PC-9 (cell line): ENCODE measurements at regions not wholly inside any gene's neighbourhood (a gene's known extent, or its start where the extent isn't known, plus 50 kb on each side); places are given as distances from the start of the nearest gene placed in this dataset.
A peak's percentile ranks its signal among the peaks of the same experiment; 100 is the strongest.

ENCODE experiments used
- BruUV-seq: library from RNA; stranded (reverse); fragments of 400-500 nt; replicated peaks from 2 replicates; lab custom pipeline; 2021; lab: Mats Ljungman, UMichigan
- CTCF ChIA-PET: fragments of 300-600 bp; sonication (Branson Sonifier 250); formaldehyde crosslinking; loops from one replicate; lab custom pipeline; 2022; ENCODE audit warnings: antibody characterized with exemption; lab: Charles Lee
- POLR2A ChIA-PET: fragments of 300-600 bp; sonication (Branson Sonifier 250); formaldehyde crosslinking; loops from one replicate; lab custom pipeline; 2022; ENCODE audit warnings: antibody characterized with exemption; ENCODE audit not compliant: unreplicated experiment; lab: Charles Lee
- DNase-seq, 2 experiments: peaks; one replicate each; pipeline versions ENCODE4 v3.0.0 to v3.0.0-alpha.2; 2015 to 2022; ENCODE audit warnings: mixed read lengths in 1 of 2
- H2AFZ ChIP-seq: fragments of 200-600 bp; sonication (generic); 2 replicates; pipeline ENCODE4 v1.8.1; 2017; ENCODE audit warnings: antibody characterized with exemption
- H3F3A ChIP-seq: fragments of 200-600 bp; sonication (generic); 2 replicates; pipeline ENCODE4 v1.8.1; 2017; ENCODE audit warnings: antibody characterized with exemption, mild to moderate bottlenecking, low read depth; ENCODE audit not compliant: insufficient read depth
- H3K27ac ChIP-seq: fragments of 200-600 bp; sonication (generic); 2 replicates; pipeline ENCODE4 v1.6.1; 2016; ENCODE audit warnings: mixed run types
- H3K27me3 ChIP-seq: fragments of 200-600 bp; sonication (generic); 2 replicates; pipeline ENCODE4 v1.6.1; 2016; ENCODE audit warnings: low read depth, mixed run types; ENCODE audit not compliant: insufficient read depth
- H3K36me3 ChIP-seq: fragments of 200-600 bp; sonication (generic); 2 replicates; pipeline ENCODE4 v1.6.1; 2016; ENCODE audit warnings: low read depth, mixed run types
- H3K4me1 ChIP-seq: fragments of 200-600 bp; sonication (generic); replicated peaks from 2 replicates; pipeline ENCODE4 v1.6.1; 2016; ENCODE audit warnings: mixed run types; ENCODE audit not compliant: insufficient read depth
- H3K4me2 ChIP-seq: fragments of 200-600 bp; sonication (generic); 2 replicates; pipeline ENCODE4 v1.6.1; 2017; ENCODE audit warnings: mixed run types
- H3K4me3 ChIP-seq: fragments of 200-600 bp; sonication (generic); 2 replicates; pipeline ENCODE4 v1.6.1; 2016; ENCODE audit warnings: mixed run types
- H3K79me2 ChIP-seq: fragments of 200-600 bp; sonication (generic); 2 replicates; pipeline ENCODE4 v1.6.1; 2017; ENCODE audit warnings: low read depth, mixed run types
- H3K9me2 ChIP-seq: fragments of 200-600 bp; sonication (generic); 2 replicates; pipeline ENCODE4 v1.8.1; 2017; ENCODE audit warnings: mild to moderate bottlenecking; ENCODE audit not compliant: insufficient read depth
- H3K9me3 ChIP-seq: fragments of 200-600 bp; sonication (generic); 2 replicates; pipeline ENCODE4 v1.8.1; 2016; ENCODE audit warnings: low read depth; ENCODE audit not compliant: insufficient read depth
- H4K20me1 ChIP-seq: fragments of 200-600 bp; sonication (generic); 2 replicates; pipeline ENCODE4 v1.8.1; 2017; ENCODE audit not compliant: insufficient read depth
- CTCF ChIP-seq: fragments of 200-600 bp; sonication (generic); conservative IDR thresholded peaks from 2 replicates; pipeline ENCODE4 v1.6.1; 2017; ENCODE audit warnings: mixed run types, antibody characterized with exemption, mild to moderate bottlenecking, moderate library complexity
- EZH2 ChIP-seq: fragments of 200-600 bp; sonication (generic); IDR thresholded peaks from 2 replicates; pipeline ENCODE4 v1.8.0; 2017; ENCODE audit warnings: antibody characterized with exemption, low read depth
- intact Hi-C: fragments of 100-400 bp; cut with micrococcal nuclease; formaldehyde crosslinking; loops from one replicate; pipeline ENCODE4 v1.10.0; 2022; ENCODE audit not compliant: unreplicated experiment

GRCh38 chr4:33160126-33160525 lies 2440.0 kb downstream of the PCDH7 start:
- Histone ChIP-seq H3K9me3 (no peaks in the 10 kb centered on the region; the same call in 1 of the 2 replicates), H3K4me2 (no peak overlapping the region), H4K20me1 (no peaks in the 10 kb centered on the region), H3K4me1 (no peaks in the 10 kb centered on the region), H3K4me3 (no peak overlapping the region), H3K9me2 (no peaks in the 10 kb centered on the region), H3K36me3 (no peaks in the 10 kb centered on the region), H3K79me2 (no peaks in the 10 kb centered on the region), H2AFZ (no peak overlapping the region), H3K27me3 (no peaks in the 10 kb centered on the region), H3F3A (no peaks in the 10 kb centered on the region), H3K27ac (no peak overlapping the region)
- no TSS peak for BruUV-seq
- 0 out of 2 replicates have a peak, but pooled peaks have one; percentile 33 for TF ChIP-seq CTCF
- TF ChIP-seq EZH2 = no peak
- ChIA-PET POLR2A (no interaction called here), CTCF (no interaction called here)
- intact Hi-C loops = no loop called here
- no peak for DNase-seq

- no TSS peak for BruUV-seq
- intact Hi-C loops = no loop called here
- H3F3A ChIP-seq = no peaks in the 10 kb centered on the region
- ChIA-PET POLR2A (no interaction called here), CTCF (no interaction called here)
- H3K9me2 ChIP-seq = no peaks in the 10 kb centered on the region
- no peak overlapping the region for H3K4me2 ChIP-seq
- H3K27me3 ChIP-seq = no peaks in the 10 kb centered on the region
- no peaks in the 10 kb centered on the region for H3K79me2 ChIP-seq
- no peak for TF ChIP-seq CTCF
- TF ChIP-seq EZH2 = no peak
- no peak overlapping the region for H2AFZ ChIP-seq
- H4K20me1 ChIP-seq = no peaks in the 10 kb centered on the region
- DNase-seq = no peak
- H3K9me3 ChIP-seq = peaks cover 3% of the 10 kb centered on the region; the same call in 1 of the 2 replicates
- H3K27ac ChIP-seq = no peak overlapping the region
- no peaks in the 10 kb centered on the region for H3K36me3 ChIP-seq
- no peaks in the 10 kb centered on the region for H3K4me1 ChIP-seq
- no peak overlapping the region for H3K4me3 ChIP-seq
Observed at GRCh38 chr4:33161202-33161601, 2441.0 kb downstream of the PCDH7 start.

- no peak overlapping the region for H3K27ac ChIP-seq
- no peaks in the 10 kb centered on the region for H3K36me3 ChIP-seq
- H3K9me3 ChIP-seq = peaks cover 3% of the 10 kb centered on the region; the same call in 1 of the 2 replicates
- H3K27me3 ChIP-seq = no peaks in the 10 kb centered on the region
- no peak for TF ChIP-seq EZH2
- no peak for TF ChIP-seq CTCF
- H3K79me2 ChIP-seq = no peaks in the 10 kb centered on the region
- CTCF ChIA-PET = no interaction called here
- no peaks in the 10 kb centered on the region for H3K4me1 ChIP-seq
- POLR2A ChIA-PET = no interaction called here
- no peaks in the 10 kb centered on the region for H3F3A ChIP-seq
- H2AFZ ChIP-seq = no peak overlapping the region
- H3K9me2 ChIP-seq = no peaks in the 10 kb centered on the region
- BruUV-seq = no TSS peak
- intact Hi-C loops = no loop called here
- no peak overlapping the region for H3K4me3 ChIP-seq
- DNase-seq = no peak
- H3K4me2 ChIP-seq = no peak overlapping the region
- no peaks in the 10 kb centered on the region for H4K20me1 ChIP-seq
Observed at GRCh38 chr4:33162122-33162521, 2442.0 kb downstream of the PCDH7 start.
